ENCODE measurements at regions not wholly inside any gene's neighbourhood (a gene's known extent, or its start where the extent isn't known, plus 50 kb on each side); places are given as distances from the start of the nearest gene placed in this dataset.

- TF ChIP-seq, protein P1, sequence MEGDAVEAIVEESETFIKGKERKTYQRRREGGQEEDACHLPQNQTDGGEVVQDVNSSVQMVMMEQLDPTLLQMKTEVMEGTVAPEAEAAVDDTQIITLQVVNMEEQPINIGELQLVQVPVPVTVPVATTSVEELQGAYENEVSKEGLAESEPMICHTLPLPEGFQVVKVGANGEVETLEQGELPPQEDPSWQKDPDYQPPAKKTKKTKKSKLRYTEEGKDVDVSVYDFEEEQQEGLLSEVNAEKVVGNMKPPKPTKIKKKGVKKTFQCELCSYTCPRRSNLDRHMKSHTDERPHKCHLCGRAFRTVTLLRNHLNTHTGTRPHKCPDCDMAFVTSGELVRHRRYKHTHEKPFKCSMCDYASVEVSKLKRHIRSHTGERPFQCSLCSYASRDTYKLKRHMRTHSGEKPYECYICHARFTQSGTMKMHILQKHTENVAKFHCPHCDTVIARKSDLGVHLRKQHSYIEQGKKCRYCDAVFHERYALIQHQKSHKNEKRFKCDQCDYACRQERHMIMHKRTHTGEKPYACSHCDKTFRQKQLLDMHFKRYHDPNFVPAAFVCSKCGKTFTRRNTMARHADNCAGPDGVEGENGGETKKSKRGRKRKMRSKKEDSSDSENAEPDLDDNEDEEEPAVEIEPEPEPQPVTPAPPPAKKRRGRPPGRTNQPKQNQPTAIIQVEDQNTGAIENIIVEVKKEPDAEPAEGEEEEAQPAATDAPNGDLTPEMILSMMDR (IDR thresholded peaks at IDR 0.05; ENCODE audit: low read depth, low read length), result no peak
- Histone ChIP-seq H3K9me3 (ENCODE audit: severe bottlenecking) (no peaks in the 10 kb centered on the region), H3K4me3 (ENCODE audit: low read depth, low read length) (no peak overlapping the region), H3K27ac (no peak overlapping the region), H3K36me3 (no peaks in the 10 kb centered on the region), H3K27me3 (ENCODE audit: insufficient read depth, low read depth, severe bottlenecking) (no peaks in the 10 kb centered on the region)
- DNase-seq, result no peak
Measured at GRCh38 chr7:50208378-50208982, 96.0 kb upstream of the IKZF1 start.

DNA sequence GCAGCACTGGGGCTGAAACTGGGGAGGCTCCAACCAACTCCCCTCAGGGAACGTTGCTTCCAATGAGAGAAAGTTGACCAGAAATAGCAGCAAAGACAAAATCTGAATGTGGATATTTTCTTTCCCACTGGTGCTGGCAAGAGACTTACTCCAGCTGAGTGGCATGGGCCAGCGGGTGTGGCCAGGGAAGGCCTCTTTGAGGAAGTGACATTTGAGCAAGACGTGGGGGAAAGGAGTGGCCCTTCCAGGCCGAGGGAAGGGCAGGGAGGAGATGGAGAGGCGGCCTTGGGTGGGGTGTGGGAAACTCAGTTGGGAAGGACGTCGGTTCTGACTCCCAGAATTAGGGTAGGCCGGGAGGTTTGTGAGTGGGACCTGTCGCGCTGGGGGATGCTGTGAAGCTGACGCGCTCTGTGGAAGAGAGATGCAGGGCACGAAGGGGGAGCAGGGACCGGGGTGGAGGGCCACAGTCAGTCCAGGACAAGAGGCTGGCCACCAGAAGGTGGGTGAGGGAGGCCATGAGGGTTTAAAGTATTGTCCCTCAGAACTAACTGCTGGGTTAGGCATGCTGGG lies 96.7 kb upstream of the IKZF1 start:
- Histone ChIP-seq H3K27me3 (ENCODE audit: insufficient read depth, low read depth, severe bottlenecking) (no peaks in the 10 kb centered on the region), H3K9me3 (ENCODE audit: severe bottlenecking) (no peaks in the 10 kb centered on the region), H3K36me3 (no peaks in the 10 kb centered on the region), H3K4me3 (ENCODE audit: low read depth, low read length) (no peak overlapping the region), H3K27ac (no peak overlapping the region)
- TF ChIP-seq, protein P1 (IDR thresholded peaks at IDR 0.05; ENCODE audit: low read depth, low read length), result no peak
- DNase-seq, result no peak

DNA sequence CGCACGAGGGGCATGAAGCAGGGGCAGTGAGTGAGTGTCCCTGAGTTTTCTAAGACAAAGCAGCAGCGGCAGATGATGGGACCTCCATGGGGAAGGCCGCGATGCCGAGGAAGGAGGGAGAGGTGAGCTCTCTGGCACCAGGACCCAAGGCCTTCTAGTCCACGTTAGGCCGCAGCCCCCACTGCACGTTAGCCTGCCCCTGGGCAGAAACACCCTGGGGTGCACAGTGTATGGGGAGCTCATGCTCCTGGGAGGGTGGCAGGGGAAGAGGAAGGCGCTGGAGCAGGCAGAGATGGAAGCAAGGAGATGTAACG lies 97.3 kb upstream of the IKZF1 start:
- Histone ChIP-seq H3K4me3 (ENCODE audit: low read depth, low read length) (no peak overlapping the region), H3K9me3 (ENCODE audit: severe bottlenecking) (no peaks in the 10 kb centered on the region), H3K27me3 (ENCODE audit: insufficient read depth, low read depth, severe bottlenecking) (no peaks in the 10 kb centered on the region), H3K36me3 (no peaks in the 10 kb centered on the region), H3K27ac (no peak overlapping the region)
- TF ChIP-seq, protein P1 (IDR thresholded peaks at IDR 0.05; ENCODE audit: low read depth, low read length), result no peak
- DNase-seq, result no peak

- Histone ChIP-seq H3K27ac (no peak overlapping the region), H3K27me3 (ENCODE audit: insufficient read depth, low read depth, severe bottlenecking) (no peaks in the 10 kb centered on the region), H3K9me3 (ENCODE audit: severe bottlenecking) (no peaks in the 10 kb centered on the region), H3K36me3 (no peaks in the 10 kb centered on the region), H3K4me3 (ENCODE audit: low read depth, low read length) (no peak overlapping the region)
- DNase-seq, result no peak
- TF ChIP-seq, protein P1 (IDR thresholded peaks at IDR 0.05; ENCODE audit: low read depth, low read length), result no peak
Measured at GRCh38 chr7:50206453-50207250, 97.9 kb upstream of the IKZF1 start.

DNA sequence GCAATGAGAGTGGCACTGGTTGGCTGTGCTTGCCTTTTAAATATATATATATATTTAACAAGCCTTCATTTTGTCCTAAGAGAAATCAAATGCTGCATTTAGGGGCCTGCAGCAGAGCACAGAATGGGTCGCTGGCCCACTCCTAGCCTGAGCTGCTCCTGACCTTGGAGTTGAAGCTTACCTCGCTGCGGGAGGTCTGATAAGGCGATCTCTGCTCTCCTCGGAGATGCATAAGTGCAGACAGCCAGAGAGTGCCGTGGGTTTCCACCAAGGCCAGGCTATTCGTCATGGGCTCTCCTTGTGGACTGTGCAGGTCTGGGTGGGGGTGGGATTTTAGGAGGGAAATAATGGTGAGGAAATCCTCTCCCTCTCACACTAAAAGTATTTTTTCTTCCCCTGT lies 99.5 kb upstream of the IKZF1 start:
- Histone ChIP-seq H3K4me3 (ENCODE audit: low read depth, low read length) (no peak overlapping the region), H3K9me3 (ENCODE audit: severe bottlenecking) (no peaks in the 10 kb centered on the region), H3K27me3 (ENCODE audit: insufficient read depth, low read depth, severe bottlenecking) (no peaks in the 10 kb centered on the region), H3K27ac (no peak overlapping the region), H3K36me3 (no peaks in the 10 kb centered on the region)
- DNase-seq, result no peak
- TF ChIP-seq, protein P1 (IDR thresholded peaks at IDR 0.05; ENCODE audit: low read depth, low read length), result no peak
